IPS DF 4.7 (cell line): ENCODE measurements at regions not wholly inside any gene's neighbourhood (a gene's known extent, or its start where the extent isn't known, plus 50 kb on each side); places are given as distances from the start of the nearest gene placed in this dataset.
"Not testable (repeated sequence)": the region's sequence is repeated elsewhere in the genome, so short reads cannot be mapped to it uniquely, and the experiment has no call there.

ENCODE experiments used
- DNase-seq: peaks from one replicate; pipeline ENCODE4 v3.0.0-alpha.2; 2013; ENCODE audit warnings: low spot score; ENCODE audit errors: extremely low read depth

- no peak for DNase-seq
Measured at GRCh38 chr6:113019176-113019575, 672.0 kb downstream of the RFPL4B start.

GRCh38 chr6:113027780-113028179 lies 680.6 kb downstream of the RFPL4B start:
- no peak for DNase-seq

GRCh38 chr6:113029161-113029560 lies 682.0 kb downstream of the RFPL4B start:
- DNase-seq, result not testable (repeated sequence)

GRCh38 chr6:113031591-113032238 lies 684.6 kb downstream of the RFPL4B start:
- DNase-seq, result no peak

GRCh38 chr6:113039005-113039404 lies 691.9 kb downstream of the RFPL4B start:
- DNase-seq, result no peak

GRCh38 chr6:113047148-113047547 lies 700.0 kb downstream of the RFPL4B start:
- DNase-seq, result no peak

- no peak for DNase-seq
Measured at GRCh38 chr6:113047932-113048331, 700.8 kb downstream of the RFPL4B start.

- DNase-seq, result no peak
Measured at GRCh38 chr6:113048741-113049140, 701.6 kb downstream of the RFPL4B start.

- DNase-seq, result no peak
Measured at GRCh38 chr6:113049190-113049589, 702.1 kb downstream of the RFPL4B start.

GRCh38 chr6:113050010-113050858 lies 703.1 kb downstream of the RFPL4B start:
- DNase-seq, result no peak

GRCh38 chr6:113050979-113051378 lies 703.8 kb downstream of the RFPL4B start:
- no peak for DNase-seq

GRCh38 chr6:113052506-113052905 lies 705.4 kb downstream of the RFPL4B start:
- no peak for DNase-seq

- DNase-seq, result no peak
Measured at GRCh38 chr6:113055061-113055460, 707.9 kb downstream of the RFPL4B start.

- DNase-seq, result no peak
Measured at GRCh38 chr6:113055998-113056397, 708.9 kb downstream of the RFPL4B start.

GRCh38 chr6:113057567-113058053 lies 710.5 kb downstream of the RFPL4B start:
- no peak for DNase-seq

GRCh38 chr6:113060664-113061063 lies 713.5 kb downstream of the RFPL4B start:
- no peak for DNase-seq

GRCh38 chr6:113065611-113066010 lies 718.5 kb downstream of the RFPL4B start:
- DNase-seq, result no peak

- DNase-seq, result no peak
Measured at GRCh38 chr6:113067612-113068275, 720.6 kb downstream of the RFPL4B start.

- no peak for DNase-seq
Measured at GRCh38 chr6:113068570-113068969, 721.4 kb downstream of the RFPL4B start.

GRCh38 chr6:113070681-113071080 lies 723.6 kb downstream of the RFPL4B start:
- not testable (repeated sequence) for DNase-seq

GRCh38 chr6:113073611-113074191 lies 726.6 kb downstream of the RFPL4B start:
- DNase-seq, result no peak

- no peak for DNase-seq
Measured at GRCh38 chr6:113076116-113076515, 729.0 kb downstream of the RFPL4B start.
